NCI-H146 (cell line): ENCODE measurements at regions not wholly inside any gene's neighbourhood (a gene's known extent, or its start where the extent isn't known, plus 50 kb on each side); places are given as distances from the start of the nearest gene placed in this dataset.

Experiments
- DNase-seq: peaks from one replicate; lab custom pipeline; 2025; lab: John Stamatoyannopoulos, UW

DNA sequence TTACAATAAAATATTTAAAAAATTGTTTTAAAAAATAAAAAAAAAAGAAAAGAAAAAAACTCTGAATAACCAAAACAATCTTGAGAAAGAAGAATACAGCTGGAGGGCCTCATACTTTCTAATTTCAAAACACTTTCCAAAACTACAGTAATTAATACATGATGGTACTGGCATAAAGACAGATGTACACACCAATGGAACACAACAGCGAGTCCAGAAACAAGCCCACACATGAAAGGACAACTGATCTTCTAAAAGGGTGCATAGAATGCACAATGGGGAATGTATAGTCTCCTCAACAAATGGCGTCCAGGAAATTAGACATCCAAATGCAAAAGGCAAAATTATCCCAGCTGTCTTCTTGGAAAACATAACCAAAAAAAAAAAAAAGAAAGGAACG, 99.6 kb downstream of the LURAP1L start:
- no peak for DNase-seq

DNA sequence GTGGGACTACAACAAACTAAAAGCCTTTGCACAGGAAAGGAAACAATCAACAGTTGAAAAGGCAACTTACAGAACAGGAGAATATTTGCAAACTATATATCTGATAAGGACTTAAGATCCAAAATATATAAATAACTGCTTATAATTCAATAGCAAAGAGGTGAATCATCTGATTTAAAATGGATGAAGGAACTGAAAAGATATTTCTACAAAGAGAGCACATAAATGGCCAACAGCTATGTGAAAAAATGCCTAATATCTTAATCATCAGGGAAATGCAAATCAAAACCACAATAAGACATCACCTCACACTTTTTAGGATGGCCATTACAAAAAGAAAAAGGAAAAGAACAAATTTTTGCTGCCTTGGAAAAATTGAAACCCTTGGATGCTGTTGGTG, 100.4 kb downstream of the LURAP1L start:
- no peak for DNase-seq

DNA sequence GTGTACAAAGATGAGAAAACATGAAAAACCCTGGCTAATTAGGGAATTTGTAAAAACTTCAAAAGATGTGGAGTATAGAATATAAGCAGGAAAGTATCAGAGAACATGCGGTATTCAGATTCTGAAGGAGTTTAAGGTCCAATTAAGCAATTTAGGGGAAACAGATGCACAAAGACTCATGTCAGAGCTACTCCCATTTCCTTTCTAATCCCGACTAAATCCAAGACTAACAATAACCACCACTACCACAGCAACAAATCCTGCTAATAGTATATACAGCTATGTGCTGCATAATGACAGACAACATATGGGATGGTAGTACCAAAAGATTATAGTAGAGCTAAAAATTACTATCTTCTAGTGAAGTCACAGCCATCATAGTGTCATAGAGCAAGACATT, 102.1 kb downstream of the LURAP1L start:
- DNase-seq = no peak

DNA sequence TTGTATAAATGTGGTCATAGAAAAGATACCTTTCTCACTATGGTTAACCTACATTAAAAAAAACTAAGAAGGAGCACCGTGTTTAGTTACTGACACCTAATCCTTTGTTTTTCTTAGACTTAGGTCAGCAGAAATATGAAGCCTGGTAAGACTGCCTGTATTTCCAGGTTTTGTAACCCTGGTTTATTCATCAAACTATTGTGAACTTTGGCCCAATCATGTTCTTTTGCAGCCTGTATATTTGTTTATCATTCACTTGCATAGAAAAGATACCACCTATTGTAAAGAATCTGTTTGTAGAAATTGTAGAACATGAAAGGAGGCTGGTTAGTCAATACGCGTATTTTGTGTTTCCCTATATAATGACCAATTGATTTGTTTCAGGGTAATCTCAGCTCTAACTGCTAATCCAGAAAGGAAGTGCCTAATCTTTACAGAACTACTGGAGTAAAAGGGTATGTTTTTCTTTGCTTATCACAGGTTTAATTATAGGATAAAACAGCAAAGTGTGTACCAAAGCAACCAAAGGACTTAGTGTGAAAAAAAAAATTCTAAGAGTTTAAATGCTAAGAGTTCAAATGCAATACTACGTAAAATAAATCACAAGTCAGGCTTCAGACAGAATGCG, 103.6 kb downstream of the LURAP1L start:
- DNase-seq = peak; percentile 37

DNA sequence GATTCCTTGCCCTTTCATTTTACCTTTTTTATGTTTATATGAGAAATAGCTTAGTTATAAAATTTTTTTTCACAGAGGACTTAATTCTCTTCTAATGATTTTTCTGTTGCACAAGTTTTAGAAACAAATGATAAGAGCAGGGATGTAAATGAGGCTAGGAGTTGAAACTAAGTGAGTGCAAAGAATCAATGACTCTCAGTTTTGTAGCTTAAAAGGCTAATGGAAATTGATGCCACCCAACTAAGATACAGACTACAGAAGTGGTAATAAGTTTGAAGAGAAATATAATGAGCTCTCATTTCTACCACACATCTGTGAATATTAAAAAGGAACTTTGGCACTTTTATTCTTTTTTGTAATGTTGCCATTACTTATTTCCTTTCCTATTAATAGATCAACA, 105.1 kb downstream of the LURAP1L start:
- DNase-seq = no peak

DNA sequence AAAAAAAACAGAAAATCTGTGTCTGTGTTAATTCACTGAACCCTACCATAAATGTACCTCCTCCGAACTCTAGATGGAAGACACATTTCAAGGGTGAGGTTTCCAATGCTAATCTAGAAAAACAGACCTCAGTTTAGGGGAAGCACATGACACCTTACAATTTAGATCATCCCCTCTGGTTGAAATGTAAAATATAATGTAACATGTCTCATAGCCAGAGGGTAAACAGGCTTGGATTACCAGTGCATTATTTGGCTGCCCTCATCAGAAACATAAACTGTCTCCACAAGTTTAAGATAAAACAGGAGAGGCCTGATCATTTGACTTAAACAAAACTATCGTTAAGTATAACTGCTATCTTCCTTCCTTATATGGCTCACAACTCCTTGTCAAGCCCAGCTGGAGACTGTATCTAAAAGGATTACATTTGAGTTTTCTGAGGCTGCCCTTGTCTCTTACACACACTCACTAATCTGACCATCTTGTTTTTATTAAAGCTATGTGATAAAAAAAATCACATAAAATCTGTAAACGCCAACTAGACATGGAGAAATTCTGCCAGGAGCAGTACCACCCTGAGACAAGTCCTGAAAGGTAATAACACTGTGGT, 105.7 kb downstream of the LURAP1L start:
- DNase-seq = no peak

DNA sequence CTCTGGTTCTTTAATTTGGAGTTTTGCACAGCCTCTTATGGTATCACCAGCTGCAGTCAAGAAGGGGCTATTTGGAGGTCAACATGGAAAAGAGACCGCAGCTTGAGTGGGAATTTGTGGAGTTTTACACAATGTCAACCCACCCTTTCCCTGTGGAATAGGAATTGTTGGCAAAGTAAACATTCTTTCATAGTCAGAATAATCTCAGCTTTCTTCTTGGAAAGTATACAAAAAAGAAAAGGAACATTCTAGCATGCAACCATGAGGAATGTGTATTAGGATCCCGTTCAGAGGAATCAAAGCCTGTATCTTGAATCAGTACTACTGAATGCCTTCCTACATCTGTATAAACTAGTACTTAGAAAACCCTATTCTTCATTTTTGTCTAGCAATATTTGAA, 107.6 kb downstream of the LURAP1L start:
- no peak for DNase-seq

DNA sequence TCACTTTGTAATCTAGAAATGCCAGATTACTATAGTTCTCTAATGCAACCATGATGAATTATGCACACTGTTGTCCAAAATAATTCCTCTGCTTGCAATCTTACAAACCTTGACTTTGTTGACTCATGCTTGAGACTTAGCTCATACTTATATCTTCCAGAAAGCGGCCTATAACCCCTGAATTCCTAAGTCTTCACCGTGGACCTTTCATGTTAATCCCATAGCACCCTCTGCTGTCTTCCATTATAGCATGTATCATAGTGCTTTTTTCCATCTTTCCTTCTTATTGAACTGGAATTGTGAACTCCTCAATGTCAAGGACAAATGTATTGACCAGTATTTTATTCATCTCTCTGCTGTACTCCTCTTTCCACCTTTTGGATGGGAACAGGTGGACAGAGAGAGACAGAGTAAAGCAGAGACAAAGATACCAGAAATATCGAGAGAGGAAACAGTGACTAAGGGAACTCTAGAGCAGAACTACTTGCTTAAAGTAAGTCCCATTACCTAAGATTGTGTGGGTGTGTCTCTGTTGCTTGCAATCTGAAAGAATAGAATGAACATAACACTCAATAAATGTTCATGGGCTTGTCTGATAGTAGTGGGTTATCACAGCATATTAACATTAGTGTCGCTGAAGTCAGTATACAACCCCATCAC, 110.0 kb downstream of the LURAP1L start:
- peak; percentile 59 for DNase-seq

DNA sequence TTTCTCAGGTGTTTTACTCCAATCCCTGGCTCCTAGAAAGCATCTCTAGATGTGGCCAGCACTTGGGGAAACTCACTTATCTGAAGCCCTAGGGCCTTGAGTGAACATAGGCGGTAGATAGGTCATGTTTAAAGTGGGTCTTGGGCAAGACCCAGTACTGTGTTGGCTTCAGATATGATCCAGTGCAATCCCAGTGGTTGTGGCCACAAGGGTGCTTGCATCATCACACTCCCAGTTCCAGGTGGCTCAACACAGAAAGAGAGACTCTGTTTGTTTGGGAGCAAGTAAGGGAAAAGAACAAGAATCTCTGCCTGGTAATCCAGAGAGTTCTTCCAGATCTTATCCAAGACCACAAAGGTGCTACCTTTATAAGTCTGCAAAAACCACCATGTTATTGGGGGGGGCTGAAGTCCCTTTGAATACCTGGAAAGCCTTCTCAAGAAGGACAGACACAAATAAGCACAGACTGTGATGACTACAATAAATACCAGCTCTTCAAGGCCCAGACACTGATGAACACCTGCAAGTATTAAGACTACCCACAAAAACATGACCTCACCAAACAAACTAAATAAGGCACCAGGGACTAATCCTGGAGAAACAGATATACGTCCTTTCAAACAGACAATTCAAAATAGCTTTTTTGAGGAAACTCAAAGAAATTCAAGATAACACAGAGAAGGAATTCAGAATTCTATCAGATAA, 114.7 kb downstream of the LURAP1L start:
- no peak for DNase-seq

DNA sequence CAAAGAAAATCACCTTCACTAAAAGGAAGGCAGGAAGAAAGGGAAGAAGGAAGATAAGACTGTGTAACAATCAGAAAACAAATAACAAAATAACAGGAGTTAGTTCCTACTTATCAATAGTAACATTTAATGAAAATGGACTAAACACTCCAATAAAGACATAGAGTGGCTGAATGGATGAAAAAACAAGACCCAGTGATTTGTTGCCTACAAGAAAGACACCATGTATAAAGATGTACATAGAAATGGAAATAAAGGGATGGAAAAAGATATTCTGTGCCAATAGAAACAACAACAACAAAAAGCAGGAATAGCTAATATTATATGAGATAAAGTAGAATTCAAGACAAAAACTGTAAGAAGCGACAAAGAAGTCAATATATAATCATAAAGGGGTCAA, 116.8 kb downstream of the LURAP1L start:
- DNase-seq = no peak

DNA sequence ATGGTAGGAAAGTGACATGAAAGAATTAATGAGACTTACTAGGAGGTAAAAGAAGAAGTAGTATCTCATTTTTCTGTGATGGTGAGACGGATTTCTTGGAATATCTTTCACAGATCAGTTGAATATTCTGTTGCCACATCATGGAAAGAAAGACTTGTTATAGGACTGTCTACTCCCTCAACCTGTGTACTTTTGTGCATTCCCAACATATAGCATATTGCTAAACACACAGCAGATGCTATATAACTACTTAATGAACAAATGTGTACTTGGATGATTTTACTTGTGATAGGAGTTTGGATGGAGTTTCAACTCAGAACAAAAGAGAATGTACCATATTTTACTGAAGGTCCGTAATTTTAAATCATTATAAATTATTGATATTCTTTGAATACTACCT, 128.5 kb downstream of the LURAP1L start:
- DNase-seq = no peak

DNA sequence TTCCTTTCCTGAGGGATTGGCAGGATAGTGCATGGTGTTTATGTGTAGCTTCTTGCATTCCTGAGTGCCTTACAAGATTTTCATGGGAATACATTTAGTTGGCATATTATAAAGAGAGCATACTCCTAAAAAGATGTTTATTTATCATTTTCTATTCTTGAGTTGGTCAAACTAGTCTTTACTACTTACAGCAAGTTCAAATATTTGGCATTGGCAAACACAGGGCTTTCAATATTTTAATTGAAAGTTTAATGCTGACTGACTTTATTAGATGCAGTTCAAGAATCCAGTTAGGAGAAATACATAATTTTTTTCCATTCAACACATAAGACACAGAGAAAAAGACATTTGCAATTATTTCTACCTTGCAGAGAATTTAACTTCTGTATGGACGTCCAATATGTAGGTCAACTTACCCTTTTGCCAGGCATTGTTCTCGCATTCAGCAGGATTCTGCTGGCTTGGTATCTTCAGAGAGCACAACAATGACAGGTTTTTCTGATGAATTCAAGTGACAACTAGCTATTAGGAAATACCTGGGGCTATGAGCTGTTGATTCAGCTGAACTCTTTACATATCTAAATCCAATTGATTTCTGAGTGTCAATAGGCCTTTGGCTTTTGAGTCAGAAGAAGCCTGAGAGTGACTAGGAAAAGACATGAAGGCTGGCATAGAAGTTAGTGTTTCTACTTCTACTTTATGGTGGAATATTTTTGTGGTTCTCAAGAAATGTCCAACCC, 129.6 kb downstream of the LURAP1L start:
- peak; percentile 83 for DNase-seq

DNA sequence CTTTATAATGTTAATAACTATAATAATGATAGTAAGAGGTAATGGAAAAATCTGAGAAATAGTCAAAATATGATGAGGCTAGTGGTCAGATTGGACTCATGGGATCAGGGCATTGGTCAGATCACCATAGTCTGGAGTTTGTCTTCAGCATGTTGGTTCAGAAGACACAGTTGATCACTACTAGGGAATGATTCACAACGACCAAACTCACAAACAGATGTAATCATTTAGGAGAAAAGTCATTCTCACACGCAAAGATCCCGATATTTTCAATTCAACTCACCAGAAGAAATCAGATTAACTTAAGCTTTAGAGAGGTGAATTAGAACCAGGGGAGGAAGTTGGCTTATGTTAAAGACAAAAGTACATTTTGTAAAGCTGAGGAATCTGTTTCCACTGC, 131.8 kb downstream of the LURAP1L start:
- DNase-seq = no peak

DNA sequence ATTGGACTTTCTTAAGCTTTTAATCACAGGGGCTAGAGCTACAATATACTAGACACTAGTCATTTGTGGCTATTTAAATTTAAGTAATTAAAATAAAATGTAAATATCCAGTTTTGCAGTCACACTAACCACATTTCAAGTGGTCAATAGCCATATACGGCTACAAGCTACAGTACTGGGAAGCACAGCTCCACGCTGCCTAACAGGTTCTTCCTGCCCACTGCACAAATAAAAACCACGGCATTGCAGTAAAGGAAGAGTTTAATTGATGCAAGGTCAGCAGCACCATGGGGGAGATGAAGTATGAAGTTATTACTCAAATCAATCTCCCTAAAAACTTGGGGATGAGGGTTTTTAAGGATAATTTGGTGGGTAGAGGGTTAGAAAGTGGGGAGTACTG, 134.1 kb downstream of the LURAP1L start:
- DNase-seq = no peak

DNA sequence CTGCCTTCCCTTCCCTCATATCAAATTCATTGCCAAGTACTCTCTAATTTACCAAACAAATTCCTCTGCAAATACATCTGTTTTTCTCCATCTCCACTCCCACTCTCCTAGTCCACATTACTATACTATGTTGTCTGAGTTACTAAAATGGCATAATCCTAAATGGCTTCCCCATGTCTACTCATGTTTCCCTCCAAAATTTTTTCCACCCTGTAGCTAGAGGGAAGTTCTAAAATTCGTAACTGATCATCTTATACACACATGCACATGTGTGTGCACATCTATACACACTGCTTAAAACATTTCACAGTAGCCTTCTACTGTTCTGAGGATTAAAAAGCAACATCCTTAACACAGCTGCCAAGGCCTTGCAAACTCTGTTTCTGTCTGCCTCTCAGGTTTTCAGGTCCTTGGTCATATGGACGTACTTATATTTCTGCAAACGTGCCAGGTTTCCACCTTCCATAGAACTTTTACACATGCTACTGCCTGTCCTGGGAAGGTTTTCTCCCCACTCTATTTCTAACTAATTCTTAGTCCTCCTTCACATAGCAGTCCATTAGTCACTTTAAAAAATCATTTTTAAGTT, 140.6 kb downstream of the LURAP1L start:
- no peak for DNase-seq

DNA sequence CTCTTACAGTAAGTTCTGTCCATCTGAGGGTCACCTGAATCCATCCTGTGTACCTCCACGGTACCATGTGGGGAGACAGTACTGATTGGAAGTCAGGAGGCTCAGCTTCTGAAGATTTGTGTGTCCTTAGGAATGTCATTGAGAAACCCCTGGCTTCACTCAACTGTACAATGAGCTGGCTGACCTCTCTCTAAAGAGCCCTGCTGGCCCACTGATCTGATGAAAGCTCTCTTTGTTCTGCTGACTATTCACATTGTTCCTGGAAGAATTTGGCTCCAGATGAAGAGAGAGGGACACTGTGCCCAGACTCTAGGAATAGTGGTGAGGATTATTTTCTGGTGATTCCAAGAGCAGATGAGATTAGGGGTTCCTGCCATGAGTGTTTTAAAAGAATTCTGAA, 141.2 kb downstream of the LURAP1L start:
- no peak for DNase-seq

DNA sequence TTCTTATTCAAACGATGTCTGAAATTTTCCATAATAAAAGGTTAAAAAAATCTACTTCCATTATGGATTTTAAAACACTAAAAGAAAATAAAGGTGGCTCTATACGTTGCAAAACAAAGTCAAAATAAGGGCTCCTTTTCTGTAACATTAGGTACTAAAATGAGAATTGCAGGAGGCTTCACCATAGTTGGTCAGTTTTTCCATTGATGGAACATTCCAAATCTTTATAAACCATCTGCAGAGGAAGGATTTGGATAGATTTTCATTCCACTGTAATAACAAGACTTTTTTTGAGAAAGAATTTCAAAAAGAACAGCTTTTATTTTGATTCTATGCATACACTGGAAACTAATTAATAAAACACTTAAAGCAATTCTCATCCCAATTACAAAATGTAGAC, 145.6 kb downstream of the LURAP1L start:
- DNase-seq = no peak

DNA sequence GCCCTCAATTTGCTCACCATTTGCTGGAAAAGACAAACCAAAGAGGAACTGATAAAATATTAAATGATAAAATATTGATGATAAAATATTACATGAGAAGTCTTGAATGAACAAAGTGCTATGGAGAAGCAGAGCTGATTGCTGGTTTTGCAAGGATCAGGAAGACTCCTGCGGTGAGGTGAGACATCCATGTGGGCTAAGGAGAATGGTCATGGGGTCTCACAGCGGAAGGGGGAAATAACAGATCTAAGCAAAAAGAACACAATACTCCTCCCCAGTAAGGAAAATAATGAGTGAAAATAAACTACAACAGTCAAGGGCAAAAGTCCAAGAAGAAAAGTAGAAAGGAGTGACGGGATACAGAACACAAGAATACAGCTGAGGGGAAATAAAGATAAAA, 146.8 kb downstream of the LURAP1L start:
- no peak for DNase-seq

DNA sequence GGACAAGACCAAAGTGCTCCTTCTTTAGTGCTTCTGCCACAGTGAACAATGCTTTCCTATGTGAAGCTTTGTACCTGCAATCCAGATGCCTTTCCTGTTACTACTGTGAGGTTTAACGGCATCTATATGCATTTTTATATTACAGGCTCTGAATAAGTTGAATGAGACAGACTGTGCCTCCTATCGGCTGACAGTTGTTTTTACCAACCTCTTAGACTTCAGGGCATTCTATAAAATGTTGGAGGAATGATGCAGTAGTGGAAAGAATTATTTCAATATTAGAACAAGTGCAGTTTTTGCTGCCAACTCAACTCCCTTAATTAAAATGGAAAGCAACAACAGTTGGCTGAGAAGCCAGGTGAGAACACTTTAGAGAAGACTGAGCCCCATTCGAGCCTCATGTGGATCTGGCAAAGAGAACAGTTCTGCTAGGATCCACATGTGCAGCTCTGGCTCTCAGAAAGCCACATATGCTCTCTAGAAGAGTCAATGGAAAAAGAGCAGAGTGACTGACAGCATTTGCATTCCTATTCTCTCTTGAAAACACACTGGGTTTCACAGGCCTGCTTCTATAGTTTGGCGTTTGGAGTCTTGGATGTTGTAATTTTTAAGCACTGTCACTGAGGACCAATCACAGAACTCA, 147.5 kb downstream of the LURAP1L start:
- DNase-seq = no peak

DNA sequence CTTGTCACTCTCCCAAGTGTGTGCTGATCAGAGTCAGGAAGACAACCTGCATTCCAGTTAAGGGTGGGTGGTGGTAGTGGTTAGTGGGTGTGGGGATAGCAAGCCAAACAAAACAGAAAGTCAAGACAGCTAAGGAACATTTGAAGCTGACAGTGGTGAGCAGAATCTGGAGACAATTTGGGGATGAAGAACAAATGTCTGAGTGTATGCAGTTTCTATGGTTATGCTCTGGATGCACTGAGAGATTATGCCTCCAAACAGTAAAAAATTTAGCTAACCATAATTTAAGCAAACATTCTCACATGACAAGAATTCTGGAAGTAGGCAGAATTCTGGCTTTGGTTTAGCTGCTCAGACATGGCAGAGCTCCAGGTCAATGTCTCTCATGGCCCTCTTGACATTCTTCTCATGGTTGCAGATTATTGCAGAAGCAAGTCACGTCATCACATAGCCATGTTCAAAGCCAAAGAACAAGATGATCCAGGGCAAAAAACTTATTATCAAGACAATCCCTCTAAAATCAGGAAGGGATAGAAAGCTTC, 148.7 kb downstream of the LURAP1L start:
- no peak for DNase-seq

DNA sequence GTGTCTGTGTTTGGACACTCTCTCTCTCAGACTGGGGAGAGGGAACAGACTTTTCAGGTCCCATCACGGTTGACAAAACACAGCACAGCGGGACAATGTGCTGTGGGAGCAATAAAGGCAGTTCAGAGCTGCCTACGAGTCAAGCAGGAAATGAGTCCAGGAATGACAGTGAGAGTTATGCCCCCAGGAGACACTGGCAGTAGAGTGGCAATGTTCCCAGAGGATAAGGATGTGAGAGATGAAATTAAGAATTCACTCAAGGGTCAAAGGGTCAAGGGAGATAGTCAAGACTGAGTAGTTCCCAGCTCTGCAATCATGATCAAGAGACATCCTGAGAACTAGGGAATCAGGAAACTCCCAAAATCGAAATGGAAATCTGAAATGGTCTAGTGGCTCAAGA, 156.1 kb downstream of the LURAP1L start:
- no peak for DNase-seq
